HCT116 (cell line): ENCODE measurements at regions not wholly inside any gene's neighbourhood (a gene's known extent, or its start where the extent isn't known, plus 50 kb on each side); places are given as distances from the start of the nearest gene placed in this dataset.

Experiments
- ATAC-seq: fragments of 200-7000 bp; cut with Tn5 transposase; 2 replicates; pipeline ENCODE4 v1.9.1; 2020; ENCODE audit warnings: mild to moderate bottlenecking, moderate library complexity
- BruUV-seq: library from RNA; stranded (reverse); fragments of 400-500 nt; replicated peaks from 2 replicates; lab custom pipeline; 2021; lab: Mats Ljungman, UMichigan
- CTCF ChIA-PET: fragments of 300-600 bp; sonication (Branson Sonifier 250); formaldehyde crosslinking; loops from one replicate; lab custom pipeline; 2021; ENCODE audit warnings: antibody characterized with exemption; lab: Charles Lee
- POLR2A ChIA-PET: fragments of 300-600, 350-600 bp; sonication (Branson Sonifier 250); formaldehyde crosslinking; loops from one replicate; lab custom pipeline; 2021; ENCODE audit warnings: antibody characterized with exemption; lab: Charles Lee
- RAD21 ChIA-PET, 2 experiments: fragments of 300-600 bp; sonication (Branson Sonifier 250); formaldehyde crosslinking; loops; one replicate each; lab custom pipeline; 2023; ENCODE audit warnings: low total read pairs in 2 of 2; ENCODE audit not compliant: uncharacterized antibody in 2 of 2, unreplicated experiment in 2 of 2, low non-redundant PET in 1 of 2; lab: Charles Lee
- DNase-seq: peaks from one replicate; pipeline ENCODE4 v3.0.0-alpha.2; 2010; ENCODE audit warnings: low read depth, low spot score
- H2AFZ ChIP-seq: fragments of 200-600 bp; shearing (Covaris generic), sonication (generic); 2 replicates; pipeline ENCODE4 v1.6.1; 2017; ENCODE audit warnings: low read depth, mixed run types, mixed read lengths, antibody characterized with exemption, low read length; ENCODE audit not compliant: poor library complexity, severe bottlenecking
- H3K27ac ChIP-seq: 2 replicates; pipeline ENCODE4 v1.5.1; 2012; ENCODE audit warnings: low read depth, low read length
- H3K27me3 ChIP-seq: fragments of 200-600 bp; sonication (generic); 2 replicates; pipeline ENCODE4 v1.6.1; 2016; ENCODE audit warnings: mixed run types, low read length, mixed read lengths; ENCODE audit not compliant: insufficient read depth
- H3K36me3 ChIP-seq, 2 experiments: fragments of 200-500 bp in 1 of 2; fragments of 200-600 bp in 1 of 2; sonication (Bioruptor generic) in 1 of 2; sonication (generic) in 1 of 2; 2 replicates each; pipeline versions ENCODE4 v1.5.1 to v1.6.1; 2014 to 2016; ENCODE audit warnings: low read length in 2 of 2, inconsistent platforms in 1 of 2, mixed read lengths in 1 of 2, mixed run types in 1 of 2; ENCODE audit not compliant: insufficient read depth in 2 of 2, control insufficient read depth in 1 of 2
- H3K4me1 ChIP-seq, 2 experiments: fragments of 200-600 bp in 1 of 2; sonication (generic) in 1 of 2; 2 replicates each; pipeline versions ENCODE4 v1.5.1 to v1.6.1; 2012 to 2017; ENCODE audit warnings: low read length in 2 of 2, inconsistent platforms in 1 of 2, mild to moderate bottlenecking in 1 of 2, mixed read lengths in 1 of 2, mixed run types in 1 of 2, moderate library complexity in 1 of 2; ENCODE audit not compliant: insufficient read depth in 2 of 2, control insufficient read depth in 1 of 2
- H3K4me2 ChIP-seq: fragments of 200-600 bp; sonication (generic); 2 replicates; pipeline ENCODE4 v1.6.1; 2017; ENCODE audit warnings: mixed run types, low read length, mixed read lengths
- H3K4me3 ChIP-seq, 2 experiments: fragments of 200-600 bp in 1 of 2; sonication (generic) in 1 of 2; replicated peaks in 1 of 2; 2 replicates each; pipeline ENCODE4 v1.5.1; 2011 to 2016; ENCODE audit warnings: low read length in 2 of 2, control low read depth in 1 of 2, low read depth in 1 of 2, mild to moderate bottlenecking in 1 of 2, mixed read lengths in 1 of 2, mixed run types in 1 of 2
- H3K79me2 ChIP-seq: fragments of 200-600 bp; sonication (generic); 2 replicates; pipeline ENCODE4 v1.6.1; 2017; ENCODE audit warnings: mild to moderate bottlenecking, mixed run types, low read length, moderate library complexity, mixed read lengths; ENCODE audit not compliant: insufficient read depth
- H3K9ac ChIP-seq: fragments of 200-600 bp; sonication (generic); 2 replicates; pipeline ENCODE4 v1.6.1; 2016; ENCODE audit warnings: low read length, mixed read lengths
- H3K9me2 ChIP-seq: fragments of 200-600 bp; sonication (generic), shearing (Covaris generic); 2 replicates; pipeline ENCODE4 v1.6.1; 2017; ENCODE audit warnings: mixed run types, mild to moderate bottlenecking, moderate library complexity; ENCODE audit not compliant: insufficient read depth
- H3K9me3 ChIP-seq, 2 experiments: fragments of 200-500 bp in 1 of 2; fragments of 200-600 bp in 1 of 2; sonication (Bioruptor generic) in 1 of 2; sonication (generic) in 1 of 2; 2 replicates each; pipeline ENCODE4 v1.6.1; 2014 to 2017; ENCODE audit warnings: low read length in 2 of 2, mixed read lengths in 2 of 2, inconsistent platforms in 1 of 2, low read depth in 1 of 2, mild to moderate bottlenecking in 1 of 2, mixed run types in 1 of 2, moderate library complexity in 1 of 2; ENCODE audit not compliant: control insufficient read depth in 1 of 2, insufficient read depth in 1 of 2
- H4K20me1 ChIP-seq: fragments of 200-600 bp; sonication (generic), shearing (Covaris generic); 2 replicates; pipeline ENCODE4 v1.6.1; 2017; ENCODE audit warnings: mixed run types, mild to moderate bottlenecking, moderate library complexity; ENCODE audit not compliant: insufficient read depth
- CBX3 ChIP-seq: IDR thresholded peaks from 2 replicates; pipeline ENCODE4 v1.6.1; 2012; ENCODE audit warnings: low read depth
- CEBPB ChIP-seq: IDR thresholded peaks from 2 replicates; pipeline ENCODE4 v1.6.1; 2012; ENCODE audit warnings: low read depth
- EGR1 ChIP-seq: IDR thresholded peaks from 2 replicates; pipeline ENCODE4 v1.6.1; 2012; ENCODE audit warnings: low read depth
- EZH2 ChIP-seq: fragments of 200-600 bp; sonication (generic); IDR thresholded peaks from 2 replicates; pipeline ENCODE4 v1.6.1; 2017; ENCODE audit warnings: antibody characterized with exemption, mixed run types
- JUND ChIP-seq: IDR thresholded peaks from 2 replicates; pipeline ENCODE4 v1.6.1; 2012
- POLR2AphosphoS5 ChIP-seq: IDR thresholded peaks from 2 replicates; pipeline ENCODE4 v1.6.1; 2011; ENCODE audit warnings: mild to moderate bottlenecking, low read depth, low read length, moderate library complexity
- SP1 ChIP-seq: IDR thresholded peaks from 2 replicates; pipeline ENCODE4 v1.6.1; 2012; ENCODE audit warnings: low read depth
- SRF ChIP-seq: IDR thresholded peaks from 2 replicates; pipeline ENCODE4 v1.6.1; 2012; ENCODE audit warnings: low read depth
- TCF7L2 ChIP-seq: IDR thresholded peaks from 2 replicates; pipeline ENCODE4 v1.7.0; 2011; ENCODE audit warnings: borderline replicate concordance, inconsistent platforms; ENCODE audit not compliant: insufficient read depth, insufficient read length; ENCODE audit errors: extremely low read depth
- YY1 ChIP-seq: IDR thresholded peaks from 2 replicates; pipeline ENCODE4 v1.6.1; 2011; ENCODE audit warnings: low read length, low read depth, moderate library complexity, mild to moderate bottlenecking; ENCODE audit not compliant: insufficient replicate concordance; ENCODE audit errors: extremely low read depth
- ZBTB33 ChIP-seq: IDR thresholded peaks from 2 replicates; pipeline ENCODE4 v1.6.1; 2011; ENCODE audit warnings: mild to moderate bottlenecking, low read length, moderate library complexity; ENCODE audit not compliant: insufficient replicate concordance; ENCODE audit errors: extremely low read depth
- intact Hi-C: fragments of 100-400 bp; cut with micrococcal nuclease; formaldehyde crosslinking; loops from 2 replicates; pipeline ENCODE4 v1.10.0; 2022

GRCh38 chr5:102031711-102032110 lies 264.4 kb downstream of the SLCO4C1 start:
- intact Hi-C loops: no loop called here
- Histone ChIP-seq H3K4me2 (no peak overlapping the region), H3K9me3 (no peaks in the 10 kb centered on the region), H4K20me1 (no peaks in the 10 kb centered on the region), H3K27me3 (no peaks in the 10 kb centered on the region), H3K36me3 (no peaks in the 10 kb centered on the region), H2AFZ (no peak overlapping the region)
- ChIA-PET CTCF (no interaction called here), RAD21 (no interaction called here)
- TF ChIP-seq YY1 (no peak), POLR2AphosphoS5 (no peak), SRF (no peak), CEBPB (no peak), SP1 (no peak), TCF7L2 (no peak), CBX3 (no peak), EGR1 (no peak)
- TF ChIP-seq, all 23 proteins: peak for 0
- no peak overlapping the region for H3K27ac ChIP-seq
- no peaks in the 10 kb centered on the region for H3K9me2 ChIP-seq
- DNase-seq (no peak), ATAC-seq (no peak)
- POLR2A ChIA-PET: no interaction called here
- H3K4me3 ChIP-seq: no peak overlapping the region
- BruUV-seq: no TSS peak
- no peak overlapping the region for H3K9ac ChIP-seq
- H3K4me1 ChIP-seq: no peaks in the 10 kb centered on the region
- no peaks in the 10 kb centered on the region for H3K79me2 ChIP-seq

GRCh38 chr5:102018690-102019089 lies 277.4 kb downstream of the SLCO4C1 start:
- intact Hi-C loops: no loop called here
- ChIA-PET RAD21 (no interaction called here), CTCF (no interaction called here), POLR2A (no interaction called here)
- H3K4me2 ChIP-seq: no peak overlapping the region
- no peaks in the 10 kb centered on the region for H3K27me3 ChIP-seq
- H3K27ac ChIP-seq: no peak overlapping the region
- H3K36me3 ChIP-seq: no peaks in the 10 kb centered on the region
- H3K79me2 ChIP-seq: no peaks in the 10 kb centered on the region
- no peak for ATAC-seq
- no peaks in the 10 kb centered on the region for H3K4me1 ChIP-seq
- H2AFZ ChIP-seq: no peak overlapping the region
- TF ChIP-seq CBX3: no peak
- no peak for TF ChIP-seq EZH2
- no peak for TF ChIP-seq JUND
- TF ChIP-seq ZBTB33: no peak
- DNase-seq: no peak
- H3K9ac ChIP-seq: no peak overlapping the region
- no peak overlapping the region for H3K4me3 ChIP-seq
- H3K9me3 ChIP-seq: no peaks in the 10 kb centered on the region
- H3K9me2 ChIP-seq: no peaks in the 10 kb centered on the region
- BruUV-seq: no TSS peak
- H4K20me1 ChIP-seq: no peaks in the 10 kb centered on the region
